ENCODE measurements at regions not wholly inside any gene's neighbourhood (a gene's known extent, or its start where the extent isn't known, plus 50 kb on each side); places are given as distances from the start of the nearest gene placed in this dataset.

DNA sequence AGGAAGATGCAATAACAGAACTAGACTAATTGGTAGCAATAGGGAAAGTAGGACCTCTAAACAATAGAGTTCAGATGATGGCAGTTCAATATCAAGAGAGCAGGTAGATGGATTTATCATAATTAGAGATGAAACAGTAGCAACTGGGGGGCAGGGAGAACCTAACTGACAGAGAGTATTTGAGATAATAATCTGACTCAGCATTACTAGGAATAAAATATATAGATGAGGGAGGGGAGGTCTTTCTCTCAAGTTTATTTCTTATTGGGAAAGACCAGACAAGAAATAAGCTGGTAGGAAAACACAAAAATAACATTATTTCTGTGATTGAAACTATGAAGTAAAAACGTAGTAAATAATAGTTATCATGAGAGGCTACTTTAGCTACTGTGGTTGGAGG is 1656.7 kb upstream of the B3GALT2 start:
- TF ChIP-seq EZH2phosphoT487 (IDR thresholded peaks at IDR 0.05; ENCODE audit: low read depth, severe bottlenecking, unreplicated experiment) (no peak), EZH2 (IDR thresholded peaks at IDR 0.05; ENCODE audit: borderline replicate concordance) (no peak)
- TF ChIP-seq, protein P1, sequence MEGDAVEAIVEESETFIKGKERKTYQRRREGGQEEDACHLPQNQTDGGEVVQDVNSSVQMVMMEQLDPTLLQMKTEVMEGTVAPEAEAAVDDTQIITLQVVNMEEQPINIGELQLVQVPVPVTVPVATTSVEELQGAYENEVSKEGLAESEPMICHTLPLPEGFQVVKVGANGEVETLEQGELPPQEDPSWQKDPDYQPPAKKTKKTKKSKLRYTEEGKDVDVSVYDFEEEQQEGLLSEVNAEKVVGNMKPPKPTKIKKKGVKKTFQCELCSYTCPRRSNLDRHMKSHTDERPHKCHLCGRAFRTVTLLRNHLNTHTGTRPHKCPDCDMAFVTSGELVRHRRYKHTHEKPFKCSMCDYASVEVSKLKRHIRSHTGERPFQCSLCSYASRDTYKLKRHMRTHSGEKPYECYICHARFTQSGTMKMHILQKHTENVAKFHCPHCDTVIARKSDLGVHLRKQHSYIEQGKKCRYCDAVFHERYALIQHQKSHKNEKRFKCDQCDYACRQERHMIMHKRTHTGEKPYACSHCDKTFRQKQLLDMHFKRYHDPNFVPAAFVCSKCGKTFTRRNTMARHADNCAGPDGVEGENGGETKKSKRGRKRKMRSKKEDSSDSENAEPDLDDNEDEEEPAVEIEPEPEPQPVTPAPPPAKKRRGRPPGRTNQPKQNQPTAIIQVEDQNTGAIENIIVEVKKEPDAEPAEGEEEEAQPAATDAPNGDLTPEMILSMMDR (IDR thresholded peaks at IDR 0.05; ENCODE audit: poor library complexity), result no peak
